CD4-positive, alpha-beta T cell treated with Interleukin-2 at 100 ng/mL for 4 hours (primary cell): ENCODE measurements at regions not wholly inside any gene's neighbourhood (a gene's known extent, or its start where the extent isn't known, plus 50 kb on each side); places are given as distances from the start of the nearest gene placed in this dataset.
"Not testable (repeated sequence)": the region's sequence is repeated elsewhere in the genome, so short reads cannot be mapped to it uniquely, and the experiment has no call there.

Experiments used
- DNase-seq: peaks from one replicate; pipeline ENCODE4 v3.0.0-alpha.2; 2020; ENCODE audit warnings: low spot score

GRCh38 chrX:45668686-45669443 is 468.2 kb upstream of the DIPK2B start:
- no peak for DNase-seq

GRCh38 chrX:45667666-45668065 is 467.0 kb upstream of the DIPK2B start:
- no peak for DNase-seq

- no peak for DNase-seq
These were observed 464.1 kb upstream of the DIPK2B start for GRCh38 chrX:45664727-45665290.

- no peak for DNase-seq
These were observed 459.8 kb upstream of the DIPK2B start for GRCh38 chrX:45660477-45660876.

- DNase-seq, result no peak
These were observed 432.7 kb upstream of the DIPK2B start for GRCh38 chrX:45633419-45633818.

GRCh38 chrX:45632506-45632905 is 431.8 kb upstream of the DIPK2B start:
- no peak for DNase-seq

GRCh38 chrX:45630078-45630477 is 429.4 kb upstream of the DIPK2B start:
- DNase-seq, result no peak

- DNase-seq, result no peak
These were observed 427.4 kb upstream of the DIPK2B start for GRCh38 chrX:45628041-45628440.

- DNase-seq, result no peak
These were observed 422.6 kb upstream of the DIPK2B start for GRCh38 chrX:45623266-45623665.

GRCh38 chrX:45622538-45622937 is 421.9 kb upstream of the DIPK2B start:
- no peak for DNase-seq

GRCh38 chrX:45622042-45622423 is 421.4 kb upstream of the DIPK2B start:
- no peak for DNase-seq

- no peak for DNase-seq
These were observed 420.8 kb upstream of the DIPK2B start for GRCh38 chrX:45621376-45622041.

- no peak for DNase-seq
These were observed 418.6 kb upstream of the DIPK2B start for GRCh38 chrX:45619290-45619689.

GRCh38 chrX:45615591-45615990 is 414.9 kb upstream of the DIPK2B start:
- DNase-seq, result not testable (repeated sequence)

GRCh38 chrX:45614853-45615252 is 414.2 kb upstream of the DIPK2B start:
- DNase-seq, result no peak

GRCh38 chrX:45602151-45602550 is 401.5 kb upstream of the DIPK2B start:
- DNase-seq, result no peak

- DNase-seq, result no peak
These were observed 400.4 kb upstream of the DIPK2B start for GRCh38 chrX:45601052-45601451.

- no peak for DNase-seq
These were observed 398.2 kb upstream of the DIPK2B start for GRCh38 chrX:45598861-45599260.

- no peak for DNase-seq
These were observed 395.6 kb upstream of the DIPK2B start for GRCh38 chrX:45596188-45596808.

- DNase-seq, result no peak
These were observed 391.4 kb upstream of the DIPK2B start for GRCh38 chrX:45592101-45592500.

GRCh38 chrX:45591650-45592049 is 391.0 kb upstream of the DIPK2B start:
- DNase-seq, result no peak

GRCh38 chrX:45584717-45585116 is 384.0 kb upstream of the DIPK2B start:
- no peak for DNase-seq

- DNase-seq, result no peak
These were observed 376.7 kb upstream of the DIPK2B start for GRCh38 chrX:45577361-45577760.
